DMS53 (cell line): ENCODE measurements at regions not wholly inside any gene's neighbourhood (a gene's known extent, or its start where the extent isn't known, plus 50 kb on each side); places are given as distances from the start of the nearest gene placed in this dataset.

ENCODE experiments used
- DNase-seq: peaks from one replicate; lab custom pipeline; 2025; lab: John Stamatoyannopoulos, UW

DNA sequence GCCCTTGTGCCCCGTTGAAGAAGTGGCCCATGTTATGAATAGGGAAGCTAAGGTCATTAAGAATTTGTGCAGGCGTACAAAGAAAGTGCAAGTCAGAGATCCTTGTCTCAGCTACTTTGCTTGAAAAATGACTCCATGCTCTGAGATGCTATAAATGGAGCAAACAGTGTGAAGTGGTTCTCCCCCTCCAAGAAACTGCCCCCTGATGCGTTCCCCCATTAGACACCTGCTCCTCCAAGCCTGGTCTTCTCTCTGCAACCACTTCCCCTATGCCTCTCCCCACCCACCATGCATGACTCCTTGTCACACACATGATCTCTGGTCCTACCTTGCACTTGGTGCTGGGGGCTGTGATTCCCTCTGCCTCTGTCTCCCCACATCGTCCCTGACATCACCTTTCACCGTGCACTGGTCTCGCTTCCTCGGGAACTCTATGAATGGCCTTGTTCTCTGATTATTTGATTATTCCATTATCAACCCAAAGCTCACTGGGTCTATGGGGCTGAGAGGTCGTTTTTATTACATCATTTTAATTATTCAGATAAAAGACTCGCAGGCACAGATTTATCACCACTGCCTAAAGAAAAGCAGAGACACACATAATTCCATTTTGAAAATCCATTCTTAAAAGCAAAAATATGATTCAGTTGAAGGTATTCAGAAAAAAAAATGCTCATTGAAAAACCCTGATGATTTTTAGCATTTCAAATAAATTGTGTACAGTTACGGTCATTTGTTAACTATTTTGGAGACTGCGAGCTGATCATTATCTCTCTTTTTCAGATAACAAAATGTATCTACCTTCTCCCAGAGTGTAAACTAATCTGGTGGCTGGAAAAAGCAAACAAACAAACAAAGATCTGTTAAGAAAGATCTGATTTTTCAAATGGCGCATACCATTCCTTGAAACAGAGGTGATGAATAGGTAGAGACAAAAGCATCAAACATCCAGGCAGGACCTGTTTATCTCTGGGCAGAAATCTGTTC, 294.9 kb downstream of the SOX11 start:
- DNase-seq, result no peak

DNA sequence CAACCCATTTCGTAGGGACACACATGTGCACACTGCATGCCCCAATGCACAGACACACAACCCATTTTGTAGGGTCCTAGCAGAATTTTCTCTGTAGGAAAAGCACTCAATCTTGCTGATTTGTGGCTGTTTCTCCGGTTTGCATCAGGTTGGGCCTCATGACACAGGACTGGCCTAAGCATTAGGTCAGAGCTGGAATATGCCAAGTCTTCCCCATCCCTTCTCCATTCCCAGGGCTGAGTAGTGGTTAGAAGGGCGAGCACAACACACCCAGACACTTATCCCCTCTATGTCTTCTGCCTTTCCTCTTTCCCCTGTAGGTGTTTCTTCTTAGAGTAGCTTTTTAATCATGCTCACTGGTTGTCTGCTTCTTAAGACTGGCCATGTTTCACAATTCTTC, 295.9 kb downstream of the SOX11 start:
- no peak for DNase-seq

DNA sequence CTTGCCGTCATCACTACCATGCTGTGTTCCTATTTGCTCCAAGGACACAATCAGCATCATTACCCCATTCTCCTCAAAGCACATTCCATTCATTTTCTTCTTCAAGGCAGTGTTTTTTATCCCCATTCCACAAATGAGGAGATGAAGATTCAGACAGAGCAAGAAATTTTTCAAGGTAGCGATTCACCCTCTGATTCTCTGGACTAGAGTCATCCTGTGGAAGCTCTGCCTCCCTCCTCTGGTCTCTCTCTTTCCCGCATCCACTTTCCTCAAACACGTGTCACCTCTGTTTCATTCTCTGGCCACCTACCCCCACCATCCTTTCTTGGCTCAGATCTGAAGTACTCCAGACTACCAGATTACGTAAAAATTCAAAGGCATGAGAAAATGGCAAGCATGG, 297.9 kb downstream of the SOX11 start:
- DNase-seq, result no peak

DNA sequence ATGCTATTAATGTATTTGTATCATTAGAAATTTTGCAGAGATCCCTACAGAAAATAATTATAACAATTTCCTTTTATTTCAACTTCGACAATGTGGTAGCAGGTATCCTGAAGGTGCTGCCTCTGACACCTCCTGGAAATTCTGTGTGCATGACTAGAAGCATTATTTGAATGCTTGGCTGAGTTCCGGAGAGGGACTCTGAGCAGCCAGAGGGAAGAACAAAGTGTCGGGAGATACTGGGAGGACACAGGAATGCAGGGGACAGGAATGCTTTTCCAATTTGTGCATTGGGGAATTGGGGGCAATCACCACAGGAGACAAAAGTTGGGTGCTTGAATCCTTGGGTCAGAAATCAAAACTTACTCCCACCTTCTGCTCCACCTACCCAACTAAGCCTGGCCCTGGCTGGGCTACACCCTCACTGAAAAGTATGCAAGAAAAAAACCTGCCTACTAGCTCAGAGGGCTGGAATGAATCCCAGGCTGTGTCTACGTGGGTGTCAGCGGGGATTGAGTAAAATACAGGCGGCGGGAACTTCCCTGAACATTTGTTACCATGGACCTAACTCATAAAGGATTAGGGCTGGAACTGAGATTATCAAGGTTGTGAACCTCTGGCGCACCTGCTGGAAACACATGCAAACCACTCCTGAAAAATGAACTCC, 299.3 kb downstream of the SOX11 start:
- DNase-seq, result no peak

DNA sequence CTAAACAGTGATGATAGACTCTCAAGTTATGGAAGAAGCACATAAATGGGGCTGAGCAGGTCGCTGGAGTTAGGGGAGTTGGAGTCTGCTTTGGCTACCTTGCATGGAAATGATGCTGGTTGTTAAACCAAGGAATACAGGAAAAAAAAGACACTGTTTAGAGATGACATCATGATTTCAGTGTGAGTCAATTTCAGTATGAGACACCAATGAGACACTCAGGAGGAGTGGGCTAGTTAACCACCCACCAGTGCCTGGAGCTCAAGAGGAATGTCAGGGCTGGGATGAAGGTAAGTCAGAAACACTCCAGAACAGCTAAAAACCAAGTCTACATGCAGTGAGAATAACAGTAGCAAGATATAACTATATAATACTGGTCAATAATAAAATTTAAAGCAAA, 303.6 kb downstream of the SOX11 start:
- DNase-seq, result no peak

DNA sequence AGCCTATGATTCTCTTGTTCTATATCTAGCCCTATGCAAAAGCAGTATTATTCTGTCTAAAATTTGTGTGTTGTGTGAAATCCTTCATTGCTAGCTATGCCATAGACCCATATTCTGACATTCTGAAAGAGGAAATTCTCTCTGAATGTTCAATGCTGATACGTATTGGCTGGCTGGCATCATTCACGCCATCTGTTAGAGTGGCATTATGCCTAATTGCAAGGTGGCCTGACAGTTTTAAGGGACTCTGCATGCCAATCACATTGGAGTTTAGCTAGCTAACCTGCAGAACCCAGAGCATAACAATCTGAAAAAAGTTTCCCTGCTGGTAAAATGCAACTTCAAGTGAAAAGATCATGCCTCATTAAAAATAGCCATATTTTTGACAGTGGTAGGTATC, 316.0 kb downstream of the SOX11 start:
- DNase-seq, result no peak

DNA sequence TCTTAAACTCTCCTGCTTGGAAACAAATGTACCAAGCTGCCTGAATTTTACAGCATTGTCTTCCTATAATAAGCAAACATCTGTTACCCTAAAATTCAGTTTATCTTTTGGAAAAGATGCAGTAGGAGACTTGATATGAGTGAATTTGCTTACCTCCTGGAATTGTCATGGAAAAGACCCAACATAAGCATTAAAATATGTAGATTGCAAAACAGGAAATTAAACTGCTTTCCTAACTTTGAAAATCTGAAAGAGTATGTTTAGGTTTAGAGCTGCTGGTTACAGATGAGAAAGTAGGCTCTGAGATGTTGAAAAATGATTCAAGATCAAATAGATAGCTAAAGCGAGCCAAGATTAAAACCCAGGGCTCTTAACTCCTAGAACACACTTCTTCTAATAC, 316.5 kb downstream of the SOX11 start:
- no peak for DNase-seq

DNA sequence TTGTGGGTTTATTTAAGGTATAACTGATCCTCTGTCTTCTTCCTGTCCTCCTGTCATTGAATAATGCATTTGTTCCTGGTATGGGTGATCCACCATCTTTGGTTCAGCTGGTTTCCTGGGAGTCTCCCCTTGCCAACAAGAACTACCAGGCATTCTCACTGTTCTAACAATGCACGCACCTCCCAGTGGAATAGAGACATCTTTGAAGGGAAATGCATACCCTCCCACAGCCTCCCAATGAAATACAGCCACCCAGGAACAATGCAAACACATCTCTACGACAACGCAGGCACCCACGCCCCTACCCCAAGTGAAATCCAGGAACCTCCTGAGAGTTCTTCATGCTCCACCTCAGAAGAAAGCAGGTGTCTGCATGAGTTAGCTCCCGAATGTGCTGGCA, 318.0 kb downstream of the SOX11 start:
- no peak for DNase-seq

DNA sequence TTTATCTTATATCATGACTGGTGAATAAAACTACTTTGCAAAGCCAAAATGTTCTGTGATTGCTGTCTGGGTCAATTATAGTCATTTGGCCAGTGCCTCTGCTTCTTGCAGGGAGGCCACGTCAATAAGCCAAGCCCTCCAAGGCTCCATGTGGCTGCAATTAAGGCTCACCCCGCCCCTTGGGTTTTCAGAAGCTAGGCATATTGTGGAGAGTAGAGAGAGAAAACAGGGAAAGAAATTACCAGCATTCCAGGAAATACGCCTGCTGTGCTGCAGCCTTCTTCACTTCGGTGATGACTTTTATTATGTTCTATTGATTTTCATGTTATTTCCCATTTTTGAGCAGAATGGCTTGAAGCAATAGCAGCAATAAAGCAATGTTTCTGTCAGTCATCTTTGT, 319.7 kb downstream of the SOX11 start:
- DNase-seq, result no peak

DNA sequence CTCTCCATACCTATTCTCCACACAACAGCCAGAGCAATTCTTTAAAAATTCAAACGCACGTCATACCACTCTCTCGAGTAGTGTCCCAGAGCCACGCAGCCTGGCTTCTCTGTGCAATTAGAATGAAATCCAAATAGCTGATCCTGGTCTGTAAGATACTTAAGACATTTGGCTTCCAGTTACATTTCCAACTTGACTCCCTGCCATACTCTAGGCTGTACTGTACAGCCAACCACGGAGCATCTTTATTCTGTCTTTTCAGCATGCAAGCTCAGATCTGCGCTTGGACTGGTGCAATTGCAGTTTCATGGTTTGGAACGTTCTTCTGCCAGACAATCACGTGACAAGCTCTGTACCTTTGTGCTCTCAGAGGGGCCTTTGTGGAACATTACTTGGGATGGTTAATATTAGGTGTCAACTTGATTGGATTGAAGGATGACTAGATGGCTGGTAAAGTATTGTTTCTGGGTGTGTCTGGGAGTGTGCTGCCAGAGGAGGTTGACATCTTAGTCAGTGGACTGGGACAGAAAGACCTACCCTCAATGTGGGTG, 325.6 kb downstream of the SOX11 start:
- DNase-seq, result no peak

DNA sequence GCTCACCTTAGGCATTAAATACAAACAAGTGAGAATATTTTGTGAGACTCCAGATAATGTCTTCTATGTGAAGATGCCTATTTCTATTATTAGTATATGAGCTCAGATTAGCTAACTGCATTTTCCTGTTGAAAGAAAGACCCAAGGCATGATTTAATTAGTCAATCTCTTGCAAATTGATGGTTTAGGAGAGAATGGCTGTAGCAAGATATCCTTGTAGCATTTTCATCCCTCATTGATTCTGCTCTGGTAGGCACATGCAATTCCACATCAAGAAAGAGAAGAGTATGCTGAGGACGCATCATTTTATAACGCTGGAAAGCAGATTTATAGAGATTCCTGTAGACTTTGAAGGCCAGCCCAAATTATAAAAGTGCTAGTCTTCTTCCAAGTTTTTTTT, 332.0 kb downstream of the SOX11 start:
- no peak for DNase-seq

DNA sequence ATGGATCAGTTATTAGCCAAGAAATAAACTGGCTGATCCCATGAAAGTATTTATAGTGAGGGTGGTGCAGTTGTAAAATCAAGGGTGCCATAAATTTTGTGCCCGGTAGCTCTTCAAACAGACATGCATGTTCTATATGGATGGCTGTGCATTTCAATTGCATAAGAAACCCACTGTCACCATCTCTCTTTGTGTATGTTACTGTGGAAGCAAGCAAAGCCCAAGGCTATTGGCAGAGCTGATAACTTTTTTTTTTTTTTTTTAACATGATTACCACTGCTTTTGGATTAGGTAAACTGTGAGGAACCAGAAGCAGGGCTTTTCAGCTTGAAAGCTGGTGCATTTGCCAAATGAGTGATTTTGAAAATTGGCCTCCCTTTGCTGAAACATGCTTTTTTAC, 332.6 kb downstream of the SOX11 start:
- no peak for DNase-seq

DNA sequence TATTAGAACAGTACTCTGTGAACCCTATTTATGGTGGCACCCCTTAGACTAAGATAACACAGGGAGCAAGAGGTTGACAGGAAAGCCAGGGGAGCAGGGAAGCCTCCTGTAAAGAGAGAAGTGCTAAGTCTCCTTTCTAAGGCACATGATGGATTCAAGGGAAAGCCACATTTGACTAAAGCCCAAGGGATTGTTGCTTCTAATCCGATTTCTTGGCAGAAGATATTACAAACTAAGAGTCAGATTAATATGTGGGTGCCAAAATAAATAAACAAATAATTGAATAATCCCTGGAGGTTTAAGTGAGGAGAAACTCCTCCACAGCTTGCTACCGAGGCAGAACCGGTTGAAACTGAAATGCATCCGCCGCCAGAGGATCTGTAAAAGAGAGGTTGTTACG, 333.2 kb downstream of the SOX11 start:
- DNase-seq, result no peak

DNA sequence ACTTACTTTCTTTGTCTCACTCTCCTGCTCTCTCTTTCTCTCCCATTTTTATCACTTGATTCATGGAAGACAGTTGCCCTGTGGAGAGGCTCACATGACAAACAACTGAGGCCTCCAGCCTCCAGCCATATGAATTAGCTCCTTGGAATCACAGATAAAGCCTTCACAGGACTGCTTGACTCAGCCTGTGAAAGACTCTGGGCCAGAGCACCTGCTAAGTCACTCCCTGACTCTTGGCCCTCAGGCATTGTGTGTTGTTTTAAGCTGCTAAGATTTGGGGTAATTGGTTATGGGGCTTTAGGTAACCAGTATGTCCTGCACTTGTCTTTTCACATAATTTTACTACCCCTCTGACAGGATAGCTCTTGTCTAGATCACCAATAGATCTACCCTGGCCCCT, 334.9 kb downstream of the SOX11 start:
- DNase-seq, result no peak

DNA sequence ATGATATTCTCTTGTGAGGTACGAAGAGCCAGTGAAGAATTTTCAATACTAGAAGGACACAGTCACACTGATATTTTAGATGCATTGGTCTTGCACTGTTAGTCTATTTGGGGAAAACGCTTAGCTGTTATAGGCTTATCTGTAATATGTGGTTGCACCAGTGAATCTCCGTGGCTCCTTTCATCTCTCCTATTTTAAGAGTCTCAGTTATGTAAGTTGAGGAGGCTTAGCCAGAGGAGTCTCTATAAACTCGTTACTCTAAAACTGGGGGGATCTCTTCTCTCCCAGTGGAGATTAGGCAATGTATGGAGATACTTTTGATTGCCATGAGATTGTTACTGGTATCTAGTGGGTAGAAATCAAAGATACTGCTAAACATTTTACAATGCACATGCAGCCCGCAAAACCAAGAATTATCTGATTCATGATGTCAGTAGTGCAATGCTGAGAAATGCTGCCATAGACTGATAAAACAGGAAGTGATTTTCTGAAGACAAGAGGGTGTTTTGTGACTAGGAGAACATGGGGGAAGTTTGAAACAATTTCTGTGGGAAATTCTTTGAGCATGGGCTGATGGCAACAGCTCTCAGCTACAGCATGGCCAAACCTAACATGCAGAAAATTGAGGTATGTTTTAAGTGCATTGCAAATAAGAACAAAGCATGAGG, 339.1 kb downstream of the SOX11 start:
- DNase-seq, result no peak

DNA sequence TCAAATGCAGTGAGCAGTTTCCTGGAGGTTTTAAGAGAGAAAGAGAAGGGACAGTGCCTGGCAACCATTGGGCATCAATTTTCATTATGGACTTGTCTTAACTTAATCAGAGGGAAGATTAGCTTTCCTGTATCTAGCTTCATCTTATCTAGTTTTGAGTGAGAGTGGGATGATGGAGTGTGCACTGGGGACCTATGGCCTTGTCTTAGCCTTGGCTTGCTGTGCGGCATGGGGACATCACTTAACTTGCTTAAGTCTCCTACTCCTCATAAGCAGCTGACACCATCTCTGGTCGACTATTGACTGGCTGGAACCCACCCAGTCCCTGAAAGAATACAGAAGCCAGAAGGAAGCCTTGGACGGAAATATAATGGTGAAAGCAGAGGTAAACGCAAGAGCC, 344.0 kb downstream of the SOX11 start:
- DNase-seq, result no peak

DNA sequence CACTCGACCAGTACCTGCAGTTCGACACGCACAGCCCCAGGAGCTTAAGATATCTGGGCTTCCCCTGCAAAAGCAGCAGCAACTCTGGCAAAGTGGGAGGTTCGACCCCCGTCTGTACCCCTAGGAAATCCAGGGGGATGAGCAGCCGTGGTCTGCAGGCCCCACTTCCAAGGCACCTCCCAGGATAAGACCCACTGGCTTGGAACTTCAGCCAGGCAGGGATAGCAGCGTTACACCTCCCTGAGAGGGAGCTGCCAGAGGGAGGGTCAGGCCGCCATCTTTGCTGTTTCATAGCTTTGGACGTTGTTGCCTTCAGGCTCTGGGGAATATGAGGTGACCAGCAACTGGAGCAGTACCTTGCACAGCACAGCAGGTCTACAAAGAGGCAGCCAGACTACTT, 351.1 kb downstream of the SOX11 start:
- no peak for DNase-seq

DNA sequence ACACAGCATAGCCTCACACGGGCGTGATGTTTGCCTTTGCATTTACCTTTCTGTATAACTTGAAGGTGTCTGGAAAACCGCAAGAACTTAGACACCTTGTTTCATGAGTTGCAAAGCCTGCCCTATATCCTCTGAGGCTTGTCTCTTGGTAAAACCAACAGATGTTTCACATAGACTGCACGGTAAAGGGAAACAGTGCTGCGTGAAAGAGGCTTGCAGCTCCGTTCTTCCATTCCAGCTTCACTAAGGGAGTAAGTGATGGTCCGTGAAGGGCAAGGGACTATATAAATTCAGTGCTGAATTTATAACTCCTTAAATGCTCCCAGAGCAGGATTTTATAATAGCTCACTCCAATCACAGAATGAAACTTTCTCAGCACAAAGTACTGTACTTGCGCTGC, 360.5 kb downstream of the SOX11 start:
- DNase-seq, result no peak

DNA sequence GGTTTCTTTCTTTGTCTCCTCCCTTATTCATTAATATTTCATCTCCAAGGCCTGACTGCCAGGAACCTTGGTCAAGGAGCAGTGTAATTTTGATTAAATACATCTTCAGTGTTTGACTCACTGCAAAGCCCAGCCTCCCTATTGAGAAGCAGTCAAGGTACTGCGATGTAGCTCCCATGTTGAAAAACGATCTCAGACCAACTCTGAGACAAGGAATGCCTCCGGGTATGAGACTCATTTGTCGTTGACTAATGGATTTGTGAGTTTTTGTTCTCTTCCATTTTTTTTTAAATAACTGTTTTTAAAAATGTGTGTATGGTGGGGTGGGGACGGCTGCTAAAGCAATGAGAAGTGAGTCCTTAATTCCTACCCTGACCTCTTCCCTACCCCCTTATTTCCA, 361.6 kb downstream of the SOX11 start:
- peak; percentile 44 for DNase-seq

DNA sequence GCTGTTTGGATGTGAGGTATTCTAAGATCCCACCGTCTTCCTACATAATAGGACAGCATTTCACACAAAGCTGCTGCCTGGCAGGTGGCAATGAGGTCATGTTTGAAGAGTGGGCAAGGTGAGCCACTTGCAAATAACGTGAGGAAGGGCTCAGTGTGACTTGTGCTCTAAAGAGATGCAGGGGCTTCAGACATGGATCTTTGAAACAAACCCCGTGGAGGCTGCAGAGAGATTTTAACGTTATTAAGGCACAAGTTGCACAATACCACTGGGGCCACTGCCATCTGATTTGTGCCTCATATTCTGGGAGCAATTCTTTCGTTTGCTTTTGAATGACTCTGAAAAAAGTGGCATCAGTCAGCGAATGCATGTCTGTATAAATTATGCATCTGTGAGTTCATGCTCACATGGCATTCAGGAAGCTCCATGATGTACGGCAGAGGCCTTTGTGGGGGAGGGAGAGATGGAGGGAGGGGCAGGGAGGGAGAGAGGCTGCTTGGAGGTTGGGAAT, 362.0 kb downstream of the SOX11 start:
- DNase-seq, result peak; percentile 84

DNA sequence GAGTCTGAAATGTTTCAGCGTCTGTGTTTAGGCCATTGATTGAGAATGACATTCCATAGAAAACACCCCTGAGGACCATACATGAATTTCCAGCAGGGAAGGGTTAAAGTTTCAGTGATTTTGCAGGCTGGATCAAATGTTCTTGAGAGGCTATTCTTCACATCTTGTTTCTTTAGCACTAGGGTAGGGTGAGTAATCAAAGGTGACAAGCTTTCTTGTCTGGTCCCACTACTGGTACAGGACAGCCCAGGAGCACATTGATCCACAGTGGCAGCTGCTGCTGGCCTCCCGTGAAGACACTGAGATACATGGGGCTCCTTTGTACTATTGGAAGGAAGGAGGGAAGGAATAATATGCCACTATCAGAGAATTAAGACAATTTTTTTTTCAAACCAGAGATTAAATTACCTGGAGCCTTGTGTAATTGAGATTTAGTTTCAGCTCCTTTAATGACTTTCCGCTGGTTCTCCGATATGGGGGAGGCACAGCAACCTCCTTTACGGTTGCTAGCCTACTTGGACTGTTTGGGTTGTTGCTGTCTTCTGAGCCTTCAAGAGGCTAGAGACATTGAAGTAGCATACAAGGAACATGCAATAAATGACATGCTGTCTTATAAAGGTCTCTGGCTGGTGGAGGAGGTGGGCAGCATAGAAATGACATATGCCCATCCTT, 368.9 kb downstream of the SOX11 start:
- no peak for DNase-seq

DNA sequence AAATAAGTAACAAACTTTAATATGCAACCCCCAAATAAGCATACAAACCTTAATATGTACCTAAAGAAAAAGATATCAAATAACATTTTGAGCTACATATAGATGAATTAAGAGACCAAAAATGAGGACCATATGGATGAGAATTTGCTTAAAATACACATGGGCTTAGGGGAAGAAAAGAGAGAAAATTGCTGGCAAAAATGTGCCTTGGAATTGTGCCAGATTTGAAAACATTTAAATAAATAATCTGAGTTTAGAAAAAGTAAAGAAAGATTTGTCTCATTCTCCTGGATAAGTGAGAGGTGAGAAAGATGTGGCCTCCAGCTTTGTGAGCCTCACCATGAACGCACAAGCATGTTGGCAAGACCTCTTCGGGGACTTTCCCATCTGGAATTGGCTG, 372.6 kb downstream of the SOX11 start:
- DNase-seq, result no peak
